ENCODE measurements at regions not wholly inside any gene's neighbourhood (a gene's known extent, or its start where the extent isn't known, plus 50 kb on each side); places are given as distances from the start of the nearest gene placed in this dataset.
"Not testable (repeated sequence)": the region's sequence is repeated elsewhere in the genome, so short reads cannot be mapped to it uniquely, and the experiment has no call there.

DNA sequence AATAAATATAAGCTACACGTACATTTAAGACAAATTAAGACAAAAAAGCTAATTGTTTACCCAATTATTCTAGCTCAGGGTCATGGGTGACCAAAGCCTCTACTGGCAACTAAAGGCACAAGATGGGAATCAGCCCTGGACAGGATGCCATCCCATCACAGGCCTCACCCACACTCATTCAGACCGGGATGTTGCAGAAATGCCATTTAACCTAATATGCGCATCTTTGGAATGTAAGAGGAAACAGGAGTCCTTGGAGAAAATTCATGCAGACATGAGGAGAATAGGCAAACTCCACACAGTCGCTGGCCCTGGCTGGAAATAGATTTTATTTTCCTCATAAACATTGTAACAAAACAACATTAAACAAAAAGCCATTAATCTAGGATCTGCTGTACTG is 2003.8 kb upstream of the CDH9 start:
- DNase-seq (ENCODE audit: low read depth) = no peak

DNA sequence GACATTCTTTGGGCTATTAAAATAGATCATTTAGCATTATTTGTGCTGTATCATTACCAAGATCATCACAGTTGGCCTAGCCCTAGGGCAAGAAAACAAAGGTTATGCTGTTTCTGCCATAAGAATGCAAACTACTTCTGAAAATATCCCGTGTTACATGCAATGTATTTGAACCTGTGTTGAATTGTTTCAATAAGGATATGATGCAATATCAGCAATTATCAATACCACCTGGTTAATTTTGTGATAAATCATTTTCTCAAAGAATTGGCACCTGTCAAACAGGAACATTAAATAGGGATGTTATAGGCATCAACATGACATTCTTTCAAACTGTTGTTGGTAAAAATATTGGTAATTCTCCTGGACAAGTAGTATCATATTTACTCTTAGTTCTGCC is 2002.0 kb upstream of the CDH9 start:
- no peak for DNase-seq (ENCODE audit: low read depth)

DNA sequence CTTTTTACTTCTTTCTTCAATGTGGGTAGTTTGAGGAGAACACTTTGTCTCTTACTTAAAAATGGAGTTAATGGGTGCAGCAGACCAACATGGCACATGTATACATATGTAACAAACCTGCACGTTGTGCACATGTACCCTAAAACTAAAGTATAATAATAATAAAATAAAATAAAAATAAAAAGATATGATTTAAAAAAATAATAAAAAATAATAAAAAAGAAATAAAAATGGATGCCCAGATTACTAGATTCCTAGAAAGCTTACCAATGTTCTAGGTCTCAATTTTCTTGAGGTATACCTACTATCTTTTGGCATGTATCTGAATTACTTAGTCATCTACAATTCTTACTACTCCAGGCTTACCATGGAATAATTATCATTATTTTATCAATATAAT is 2001.6 kb upstream of the CDH9 start:
- DNase-seq (ENCODE audit: low read depth) = no peak

DNA sequence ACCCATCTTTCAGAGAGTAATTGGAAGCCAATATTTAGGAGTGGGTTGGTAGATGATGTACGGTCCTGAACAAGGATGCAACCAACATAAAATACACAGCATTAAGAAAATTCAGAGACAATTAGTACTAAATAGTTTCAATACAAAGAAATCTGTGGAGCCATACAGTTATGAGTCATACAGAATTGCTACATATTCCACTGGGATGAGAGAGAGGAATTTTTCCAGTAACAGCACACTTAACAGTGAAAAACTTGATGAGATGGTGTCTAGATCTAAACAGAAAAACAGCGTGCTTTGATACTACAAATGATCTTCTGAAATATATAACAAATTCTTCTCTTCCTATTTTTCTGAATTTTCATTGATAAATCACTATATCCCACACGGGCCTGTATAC is 1999.3 kb upstream of the CDH9 start:
- peak; percentile 62 for DNase-seq (ENCODE audit: low read depth)

DNA sequence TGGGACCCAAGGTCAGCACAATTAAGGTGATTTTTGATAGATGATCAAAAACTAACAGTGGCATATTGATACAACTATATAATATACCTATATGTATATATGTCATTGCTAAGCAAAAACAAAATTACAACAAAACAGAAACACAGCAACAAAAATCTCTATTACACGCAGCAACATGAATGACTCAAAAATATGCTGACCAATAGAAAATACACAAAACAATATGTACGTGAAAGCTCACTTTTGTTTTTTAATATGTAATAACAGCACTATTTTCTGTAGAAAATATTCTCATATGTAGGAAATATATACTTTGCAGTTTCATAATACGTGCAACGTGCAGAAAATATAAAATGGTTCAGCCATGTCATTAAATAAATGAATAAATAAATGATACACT is 1985.7 kb upstream of the CDH9 start:
- DNase-seq (ENCODE audit: low read depth) = no peak

DNA sequence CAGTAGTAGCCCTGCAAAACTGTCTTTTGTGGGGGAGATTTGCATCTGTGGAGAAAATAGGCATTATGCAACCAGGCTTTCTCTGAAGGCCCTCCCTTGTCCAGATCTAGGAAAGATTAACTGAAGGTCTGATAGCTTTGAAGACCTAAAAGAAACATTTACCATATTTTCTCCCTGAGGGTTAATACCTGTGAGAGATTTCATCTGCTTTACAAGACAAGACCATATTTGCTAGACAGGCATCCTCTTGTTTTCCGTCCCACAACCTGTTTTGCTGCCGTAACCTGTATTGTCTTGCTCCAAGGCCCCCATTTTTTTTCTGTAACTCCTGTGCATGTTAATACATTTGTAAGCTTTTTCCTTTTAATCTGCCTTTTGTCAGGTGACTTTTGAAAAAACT is 1985.2 kb upstream of the CDH9 start:
- no peak for DNase-seq (ENCODE audit: low read depth)

DNA sequence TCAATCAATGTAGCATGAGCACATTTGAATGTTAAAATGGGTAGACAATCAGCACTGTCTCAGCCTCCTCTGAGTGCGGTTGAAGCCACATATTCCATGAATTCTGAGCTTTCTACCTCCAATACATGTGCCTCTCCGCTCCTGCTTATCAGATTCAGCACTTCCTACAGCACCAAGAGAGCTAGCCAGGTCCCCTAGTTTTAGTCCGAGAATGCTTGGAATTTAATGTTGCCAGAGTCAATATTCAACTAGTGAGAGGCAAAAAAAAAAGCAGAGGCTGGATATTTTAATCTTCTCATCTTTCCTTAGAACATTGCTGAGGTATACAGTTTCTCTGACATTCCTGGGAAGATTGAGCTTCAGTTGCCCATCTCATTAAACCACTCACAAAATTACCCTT is 1979.1 kb upstream of the CDH9 start:
- no peak for DNase-seq (ENCODE audit: low read depth)

DNA sequence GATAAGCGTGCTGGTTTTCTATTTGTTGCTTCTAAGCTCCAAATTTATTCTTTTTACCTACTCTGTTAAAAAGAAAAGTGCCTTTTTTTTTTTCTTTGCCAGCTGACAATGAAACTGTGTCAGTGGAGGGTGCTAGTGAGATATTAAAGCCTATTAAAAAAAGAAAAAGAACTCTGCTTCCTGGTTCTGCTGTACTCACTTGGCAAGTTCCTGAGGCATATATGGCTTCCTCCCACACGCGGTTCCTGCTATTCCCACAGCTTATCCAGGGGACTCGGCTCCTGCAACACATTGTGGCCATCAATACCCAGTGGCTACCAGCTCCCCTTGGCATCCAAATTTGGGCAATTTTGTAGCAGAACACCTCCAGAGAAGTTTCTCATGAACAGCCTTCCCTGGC is 1977.7 kb upstream of the CDH9 start:
- DNase-seq (ENCODE audit: low read depth) = no peak

DNA sequence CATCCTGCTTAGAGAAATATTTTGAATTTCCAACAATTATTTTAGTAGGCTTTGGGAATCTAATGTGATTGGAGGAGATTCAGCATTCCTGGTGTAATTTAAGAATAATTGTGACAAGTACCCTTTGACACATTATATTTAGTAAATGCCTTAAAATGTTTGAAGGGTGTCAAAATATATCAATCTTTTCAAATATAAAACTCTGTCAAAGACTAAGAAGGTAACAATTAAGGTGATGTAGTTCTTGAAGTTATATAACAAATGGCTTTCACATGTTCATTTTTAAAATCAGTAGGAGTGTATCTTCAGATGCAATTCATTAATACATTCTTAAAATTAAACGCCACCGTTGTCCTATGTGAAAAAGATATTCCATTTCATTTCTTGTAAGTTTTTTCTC is 1977.1 kb upstream of the CDH9 start:
- DNase-seq (ENCODE audit: low read depth) = no peak

DNA sequence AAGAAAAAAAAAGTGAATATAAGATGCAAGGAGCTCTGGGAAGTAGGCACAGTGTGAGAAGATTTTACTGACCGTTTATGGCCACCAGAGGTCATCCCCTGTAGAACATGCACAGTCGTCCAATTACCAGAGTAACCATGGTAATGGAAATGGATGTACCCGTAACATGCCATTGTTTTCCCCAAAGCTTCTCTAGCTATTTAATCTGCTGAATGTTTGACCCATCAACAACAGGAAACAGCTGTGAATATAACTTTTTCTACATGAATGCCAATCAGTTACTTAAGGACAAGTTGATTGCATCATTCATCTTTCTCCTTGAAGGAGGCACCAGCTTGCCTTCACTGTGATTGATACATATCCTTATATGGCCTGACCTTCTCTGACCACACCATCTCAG is 1967.0 kb upstream of the CDH9 start:
- peak; percentile 79 for DNase-seq (ENCODE audit: low read depth)

DNA sequence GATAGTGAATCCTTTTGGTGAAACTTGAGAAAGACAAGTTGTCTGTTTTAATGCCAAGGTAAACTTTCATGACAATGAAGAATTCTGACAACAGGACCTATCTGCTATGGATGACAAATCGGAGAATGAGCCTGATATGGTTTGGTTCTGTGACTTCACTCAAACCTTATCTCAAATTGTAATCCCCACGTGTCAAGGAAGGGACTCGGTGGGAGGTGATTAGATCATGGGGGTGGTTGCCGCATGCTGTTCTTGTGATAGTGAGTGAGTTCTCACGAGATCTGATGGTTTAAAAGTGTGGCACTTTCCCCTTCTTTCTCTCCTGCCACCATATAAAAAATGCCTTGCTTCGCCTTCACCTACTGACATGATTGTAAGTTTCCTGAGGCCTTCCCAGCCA is 1964.1 kb upstream of the CDH9 start:
- no peak for DNase-seq (ENCODE audit: low read depth)

DNA sequence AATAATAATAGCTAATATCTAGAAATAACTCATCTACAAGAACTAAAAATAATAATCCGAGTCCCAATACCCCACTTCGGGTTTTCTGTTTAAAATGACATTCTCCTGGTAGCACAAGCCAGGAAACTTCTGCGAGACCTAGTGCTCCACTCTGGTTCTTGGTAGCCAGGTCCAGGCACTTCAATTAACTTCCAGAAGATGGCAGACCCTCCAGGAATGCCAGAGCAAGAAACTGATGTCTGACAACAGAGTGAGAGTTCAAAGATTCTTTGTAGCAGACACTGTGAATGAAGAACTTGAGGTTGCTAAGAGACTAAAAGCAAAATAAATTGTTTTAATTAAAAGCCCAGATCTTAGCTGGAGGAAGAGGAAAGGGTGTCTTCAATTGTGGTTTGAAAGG is 1963.3 kb upstream of the CDH9 start:
- DNase-seq (ENCODE audit: low read depth) = peak; percentile 8

DNA sequence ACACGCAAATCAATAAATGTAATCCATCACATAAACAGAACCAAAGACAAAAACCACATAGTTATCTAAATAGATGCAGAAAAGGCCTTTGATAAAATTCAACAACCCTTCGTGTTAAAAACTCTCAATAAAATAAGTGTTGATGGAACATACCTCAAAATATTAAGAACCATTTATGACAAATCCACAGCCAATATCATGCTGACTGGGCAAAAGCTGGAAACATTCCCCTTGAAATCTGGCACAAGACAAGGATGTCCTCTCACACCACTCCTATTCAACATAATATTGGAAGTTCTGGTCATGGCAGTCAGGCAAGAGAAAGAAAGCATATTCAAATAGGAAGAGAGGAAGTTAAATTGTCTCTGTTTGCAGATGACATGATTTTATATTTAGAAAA is 1946.3 kb upstream of the CDH9 start:
- no peak for DNase-seq (ENCODE audit: low read depth)

DNA sequence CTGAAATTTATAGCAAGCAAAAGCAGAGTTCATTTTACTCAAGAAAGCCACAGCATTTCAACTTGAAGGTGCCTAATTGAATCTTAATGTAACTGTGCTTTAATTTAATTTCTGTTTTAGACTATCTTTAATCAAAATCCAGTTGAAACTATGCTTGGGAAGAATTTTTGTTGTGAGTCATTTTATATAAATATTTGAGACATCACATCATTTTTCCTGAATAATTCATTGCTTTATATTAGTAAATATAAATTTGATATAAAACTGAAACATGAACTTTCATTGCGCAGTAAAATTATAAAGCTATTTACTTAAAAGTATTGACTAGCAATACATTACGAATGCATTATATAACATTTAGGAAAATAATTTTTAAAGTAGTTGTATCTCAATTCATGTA is 1937.1 kb upstream of the CDH9 start:
- no peak for DNase-seq (ENCODE audit: low read depth)

DNA sequence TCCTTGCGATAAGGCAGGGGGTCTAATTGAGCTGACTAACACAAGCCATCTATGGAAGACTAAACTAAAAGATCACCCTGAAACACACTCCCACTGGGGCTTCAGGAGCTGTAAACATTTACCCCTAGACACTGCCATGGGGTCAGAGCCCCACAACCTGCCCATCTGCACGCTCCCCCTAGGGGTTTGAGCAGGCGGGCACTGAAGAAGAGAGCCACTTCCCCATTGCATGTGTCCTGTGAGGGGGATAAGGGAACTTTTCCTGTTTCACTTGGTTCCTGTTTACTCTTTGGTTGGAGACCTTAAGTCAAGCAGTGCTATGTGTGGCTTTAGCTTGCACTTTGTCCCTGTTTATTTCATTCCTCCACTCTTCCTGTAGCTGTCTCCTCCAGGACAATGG is 1929.5 kb upstream of the CDH9 start:
- no peak for DNase-seq (ENCODE audit: low read depth)

DNA sequence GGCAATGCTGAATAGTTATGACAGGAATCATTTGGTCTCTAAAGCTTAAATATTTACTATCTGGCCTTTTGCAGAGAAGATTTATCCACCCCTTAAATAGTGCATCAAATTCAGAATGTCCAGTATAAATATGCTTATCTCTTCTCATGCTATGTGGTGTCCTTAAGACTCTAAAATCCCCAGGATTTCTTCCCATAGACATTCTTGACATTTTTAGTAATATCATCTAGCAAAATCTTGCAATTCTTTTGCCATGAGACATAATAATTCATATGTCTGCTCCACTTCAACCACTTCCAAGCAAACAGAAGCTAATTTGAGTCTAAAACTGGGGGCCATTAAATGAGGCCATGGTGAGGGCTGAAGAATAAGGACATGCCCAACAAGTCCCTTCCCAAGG is 1923.4 kb upstream of the CDH9 start:
- DNase-seq (ENCODE audit: low read depth) = peak; percentile 68

DNA sequence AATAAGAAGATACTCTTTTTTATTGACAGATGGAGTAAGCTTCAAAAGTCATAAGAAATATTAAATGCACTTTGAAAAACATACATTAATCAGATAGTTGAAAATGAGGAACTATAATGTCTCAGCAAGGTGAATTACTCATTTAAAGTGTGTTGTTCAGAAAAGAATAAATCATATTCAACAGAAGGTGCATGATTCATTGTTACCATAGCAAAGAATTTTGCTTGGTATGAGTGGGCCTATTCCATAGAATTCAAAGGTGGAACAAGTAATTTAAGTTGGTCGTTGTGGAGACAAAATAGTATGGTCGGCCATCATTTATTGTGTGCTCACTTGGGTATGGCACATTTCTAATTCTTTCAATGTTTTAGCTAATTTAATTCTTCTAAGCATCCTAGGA is 1920.2 kb upstream of the CDH9 start:
- no peak for DNase-seq (ENCODE audit: low read depth)

DNA sequence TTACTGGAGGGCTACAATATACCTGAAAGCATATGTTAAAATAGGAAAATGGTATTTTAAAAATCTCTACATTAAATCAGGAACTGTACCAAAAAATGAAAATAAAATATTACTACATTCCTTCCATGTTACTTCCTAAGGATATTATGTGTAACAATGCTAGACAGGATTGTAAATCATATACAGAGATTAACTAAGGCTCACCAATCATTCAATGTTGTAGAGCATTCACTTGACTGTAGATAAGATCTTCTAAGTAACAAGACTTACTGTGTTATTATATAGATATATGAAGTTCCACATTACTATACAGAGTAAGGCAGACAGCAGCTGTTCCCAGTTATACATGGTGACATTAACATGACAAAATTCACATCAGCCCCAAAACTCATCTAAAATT is 1919.1 kb upstream of the CDH9 start:
- peak; percentile 16 for DNase-seq (ENCODE audit: low read depth)

DNA sequence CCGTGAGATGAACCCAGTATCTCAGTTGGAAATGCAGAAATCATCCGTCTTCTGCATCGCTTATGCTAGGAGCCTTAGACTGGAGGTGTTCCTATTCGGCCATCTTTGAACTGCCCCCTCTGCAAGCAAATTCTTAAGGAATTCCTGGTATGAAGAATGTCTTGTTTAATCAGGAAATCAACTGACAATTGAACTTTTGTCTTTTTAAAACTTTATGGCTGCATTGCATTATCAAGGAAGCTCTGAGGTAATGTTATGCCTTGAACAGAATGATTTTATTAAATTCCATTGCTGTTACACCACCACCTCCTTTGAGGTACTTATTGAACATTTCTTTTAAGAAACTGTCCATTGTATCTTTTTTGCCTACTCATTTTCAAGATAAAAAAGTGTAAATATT is 1915.7 kb upstream of the CDH9 start:
- DNase-seq (ENCODE audit: low read depth) = peak; percentile 4

DNA sequence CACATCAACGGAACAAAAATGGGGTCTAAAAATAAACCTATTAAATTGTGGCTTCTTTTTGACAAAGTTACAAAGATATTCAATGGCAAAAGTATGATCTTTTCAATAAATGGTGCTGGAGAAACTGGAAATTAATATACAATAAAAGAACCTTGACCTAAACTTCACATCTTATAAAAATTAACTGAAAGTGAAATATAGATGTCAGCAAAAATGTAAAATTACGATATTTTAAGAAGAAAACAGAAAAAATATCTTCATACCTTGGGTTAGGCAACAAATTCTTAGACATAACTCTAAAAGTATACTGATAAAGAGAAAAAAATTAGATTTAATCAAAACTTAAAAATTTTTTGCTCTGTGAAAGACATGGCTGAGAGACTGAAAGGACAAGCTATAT is 1909.5 kb upstream of the CDH9 start:
- DNase-seq (ENCODE audit: low read depth) = no peak

DNA sequence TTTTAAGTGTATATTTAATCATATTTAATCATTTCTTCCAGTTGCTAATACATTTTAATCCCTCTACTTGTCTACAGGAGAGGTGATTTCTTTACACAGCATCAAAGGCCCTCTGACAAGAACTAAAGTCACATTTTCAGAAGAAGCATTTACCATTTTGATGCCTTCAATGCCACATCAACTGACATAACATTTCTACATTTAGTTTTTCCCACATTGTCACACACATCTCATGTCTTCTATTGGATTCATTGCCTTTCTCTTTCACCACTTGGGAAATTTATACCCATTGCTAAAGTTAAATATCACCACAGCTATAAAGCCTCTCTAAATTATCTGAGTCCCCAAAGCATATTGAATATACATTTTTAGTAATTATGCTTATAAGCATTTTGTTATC is 1907.5 kb upstream of the CDH9 start:
- DNase-seq (ENCODE audit: low read depth) = no peak

DNA sequence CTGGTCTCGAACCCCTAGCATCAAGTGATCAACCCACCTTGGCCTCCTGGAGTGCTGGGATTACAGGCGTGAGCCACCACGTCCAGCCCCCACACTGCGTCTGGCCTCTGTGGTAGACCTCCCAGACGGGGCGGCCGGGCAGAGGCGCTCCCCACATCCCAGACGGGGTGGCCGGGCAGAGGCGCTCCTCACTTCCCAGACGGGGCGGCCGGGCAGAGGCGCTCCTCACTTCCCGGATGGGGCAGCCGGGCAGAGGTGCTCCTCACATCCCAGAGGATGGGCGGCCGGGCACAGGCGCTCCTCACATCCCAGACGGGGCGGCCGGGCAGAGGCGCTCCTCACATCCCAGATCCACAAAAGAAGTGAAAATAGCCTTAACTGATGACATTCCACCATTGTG is 1891.0 kb upstream of the CDH9 start:
- DNase-seq (ENCODE audit: low read depth) = not testable (repeated sequence)

DNA sequence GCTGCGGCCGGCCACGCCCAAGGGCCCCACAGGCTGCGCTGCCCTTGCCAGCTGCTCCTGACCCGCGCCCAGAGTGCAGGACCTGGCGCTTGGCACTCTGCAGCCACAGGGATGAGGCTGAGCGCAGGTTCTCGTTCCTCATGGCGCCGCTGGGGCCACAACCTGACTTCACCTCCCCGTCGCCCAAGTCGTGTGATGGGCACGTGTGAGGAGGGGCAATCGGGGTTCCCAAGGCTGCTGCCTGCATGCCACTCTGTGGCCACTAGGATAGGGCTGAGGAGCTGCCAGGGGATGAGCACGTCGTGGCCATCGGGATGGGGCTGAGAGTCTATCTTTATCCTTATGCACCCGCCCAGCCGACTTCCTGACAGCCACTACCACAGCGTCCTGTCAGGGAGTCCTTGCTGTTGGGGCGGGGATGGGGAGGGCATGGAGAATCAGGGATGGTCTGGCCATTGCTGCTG is 1890.0 kb upstream of the CDH9 start:
- DNase-seq (ENCODE audit: low read depth) = not testable (repeated sequence)

DNA sequence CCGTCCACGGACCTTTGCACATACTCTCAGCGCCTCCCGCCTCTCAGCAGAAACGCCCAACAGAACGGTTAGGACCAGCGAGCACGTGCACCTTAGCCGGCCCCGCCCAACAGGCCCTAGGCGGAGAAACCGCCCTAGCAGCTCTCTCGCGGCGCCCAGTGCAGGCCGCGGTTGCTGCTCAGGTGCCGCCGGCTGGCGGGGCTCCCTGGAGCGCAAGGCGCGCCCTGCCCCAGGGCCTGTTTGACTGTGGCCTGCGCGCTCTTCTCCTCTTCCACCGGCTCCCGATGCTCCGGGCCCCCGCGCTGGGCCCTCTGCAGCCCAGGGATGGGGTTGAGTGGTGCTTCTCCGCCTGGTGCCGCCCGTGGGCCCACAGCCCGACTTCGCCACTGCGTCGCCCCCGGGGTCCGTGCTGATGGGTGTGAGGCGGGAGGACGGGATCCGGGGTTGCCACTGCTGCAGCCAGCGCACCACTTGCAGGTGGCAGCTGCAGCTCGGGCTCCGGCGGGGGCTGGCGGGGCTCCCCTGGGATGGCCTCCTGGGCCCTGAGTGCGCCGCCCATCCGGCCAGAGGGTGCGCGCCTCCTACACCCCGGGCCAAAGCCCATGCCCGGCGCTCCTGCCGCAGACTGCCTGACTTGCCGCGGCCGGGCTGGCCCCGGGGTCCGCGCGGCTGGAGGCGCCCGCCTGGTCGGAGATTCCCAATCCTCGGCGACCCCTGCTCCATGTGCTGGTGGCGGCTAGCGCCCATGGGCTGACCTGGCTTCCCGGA is 1889.4 kb upstream of the CDH9 start:
- no peak for DNase-seq (ENCODE audit: low read depth)

DNA sequence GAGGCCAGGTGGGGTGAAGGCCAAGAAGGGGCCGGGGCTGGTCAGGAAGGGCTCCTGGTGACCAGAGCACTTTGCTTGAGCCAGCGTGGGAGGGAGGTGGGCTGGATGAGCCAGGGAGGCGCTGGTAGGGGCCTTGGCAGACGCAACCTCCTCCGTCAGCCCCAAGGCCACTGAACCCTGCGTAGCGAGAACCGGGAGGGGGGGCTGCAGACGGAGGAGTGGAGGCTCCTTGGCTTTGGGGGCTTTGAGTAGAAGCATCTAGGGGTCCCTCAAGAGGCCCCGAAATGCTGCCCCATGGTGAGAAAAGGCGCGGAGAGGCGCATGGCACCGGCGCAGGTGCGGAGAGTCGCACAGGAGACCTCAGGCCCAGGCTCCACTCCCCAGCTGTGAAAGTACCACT is 1888.0 kb upstream of the CDH9 start:
- DNase-seq (ENCODE audit: low read depth) = no peak

Measured in amniotic epithelial cell (primary cell).